CD4-positive, alpha-beta T cell treated with Interleukin-12 subunit alpha and Interleukin-12 subunit beta, for 1 hour (primary cell): ENCODE measurements at regions not wholly inside any gene's neighbourhood (a gene's known extent, or its start where the extent isn't known, plus 50 kb on each side); places are given as distances from the start of the nearest gene placed in this dataset.

Experiments used
- DNase-seq: peaks from one replicate; pipeline ENCODE4 v3.0.0-alpha.2; 2020

- DNase-seq, result no peak
Measured at GRCh38 chr4:60216752-60217151, 983.4 kb upstream of the ADGRL3 start.

- no peak for DNase-seq
Measured at GRCh38 chr4:60221866-60222265, 978.3 kb upstream of the ADGRL3 start.

GRCh38 chr4:60223208-60223923 lies 976.8 kb upstream of the ADGRL3 start:
- no peak for DNase-seq

GRCh38 chr4:60241866-60242265 lies 958.3 kb upstream of the ADGRL3 start:
- DNase-seq, result no peak

DNA sequence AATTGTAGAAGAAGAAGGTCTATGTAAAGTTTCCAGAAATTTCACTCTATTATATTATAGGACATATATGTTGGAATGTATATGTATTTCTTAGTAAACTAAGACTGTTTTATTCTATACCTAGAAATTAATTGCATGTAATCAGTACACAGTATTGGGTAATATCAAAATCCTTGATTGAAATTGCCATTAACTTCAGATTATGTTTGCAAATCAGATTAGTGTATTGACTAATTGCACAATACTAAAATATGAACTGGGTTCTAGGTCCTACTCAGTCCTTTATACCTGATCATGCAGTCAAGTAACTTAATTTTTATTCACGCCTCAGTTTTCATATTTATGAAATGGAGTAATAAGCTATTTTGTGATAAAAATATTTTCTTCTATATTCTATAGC lies 950.3 kb upstream of the ADGRL3 start:
- no peak for DNase-seq

DNA sequence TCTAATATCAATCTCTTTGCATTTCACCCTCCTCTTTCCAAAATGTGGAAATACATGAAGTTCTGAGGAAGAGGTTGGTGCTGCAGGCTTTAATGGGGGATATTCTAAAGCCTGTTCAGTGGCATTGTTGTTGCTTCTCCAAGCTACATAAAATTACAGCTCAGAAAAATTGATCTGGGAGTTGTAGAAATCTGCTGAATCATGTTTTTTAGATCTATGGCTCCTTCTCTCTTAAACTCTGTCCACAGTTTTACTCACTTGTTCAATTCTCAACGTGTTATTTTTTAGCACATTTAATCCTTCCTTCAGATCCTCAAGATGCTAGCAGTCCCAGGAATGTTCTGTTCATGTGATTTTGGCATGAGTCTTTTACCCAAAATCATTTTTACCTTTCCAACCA lies 949.5 kb upstream of the ADGRL3 start:
- DNase-seq, result no peak

GRCh38 chr4:60259781-60260180 lies 940.3 kb upstream of the ADGRL3 start:
- DNase-seq, result no peak

DNA sequence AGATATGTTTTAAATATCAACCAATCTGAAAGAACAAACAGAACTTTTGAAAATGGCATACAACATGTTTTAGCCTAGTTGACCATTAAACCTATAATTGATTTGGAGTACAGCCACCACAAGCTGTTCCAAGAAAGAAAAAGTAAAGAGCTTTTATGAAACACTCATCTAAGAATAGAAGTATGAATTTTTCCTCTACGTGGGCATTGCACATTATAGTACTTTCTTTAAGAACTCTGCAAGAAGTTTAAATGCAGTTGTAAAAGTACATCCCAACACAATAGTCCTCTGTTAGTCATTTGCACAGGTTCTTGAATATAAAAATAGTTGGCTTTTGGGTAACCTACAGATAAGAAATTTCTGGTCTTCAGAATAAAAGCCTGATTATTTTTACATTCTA lies 933.6 kb upstream of the ADGRL3 start:
- DNase-seq, result no peak

DNA sequence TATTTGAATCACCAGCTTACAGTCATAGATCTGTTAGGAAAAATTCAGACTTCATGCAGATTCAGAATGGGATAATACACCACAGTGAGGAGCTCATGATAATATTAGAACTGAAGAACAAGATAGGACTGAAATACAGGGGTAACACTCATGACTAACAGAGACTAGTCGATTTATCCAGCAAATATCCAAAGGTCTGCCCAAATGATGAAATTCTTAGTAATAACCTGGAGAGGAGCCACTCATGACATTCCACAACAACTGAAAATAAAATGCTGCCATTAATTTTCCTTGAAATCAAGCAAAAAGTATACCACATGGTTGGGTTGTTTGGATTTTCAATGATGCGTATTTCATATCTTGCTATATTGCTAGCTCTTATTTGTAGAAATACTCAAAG lies 903.7 kb upstream of the ADGRL3 start:
- no peak for DNase-seq

DNA sequence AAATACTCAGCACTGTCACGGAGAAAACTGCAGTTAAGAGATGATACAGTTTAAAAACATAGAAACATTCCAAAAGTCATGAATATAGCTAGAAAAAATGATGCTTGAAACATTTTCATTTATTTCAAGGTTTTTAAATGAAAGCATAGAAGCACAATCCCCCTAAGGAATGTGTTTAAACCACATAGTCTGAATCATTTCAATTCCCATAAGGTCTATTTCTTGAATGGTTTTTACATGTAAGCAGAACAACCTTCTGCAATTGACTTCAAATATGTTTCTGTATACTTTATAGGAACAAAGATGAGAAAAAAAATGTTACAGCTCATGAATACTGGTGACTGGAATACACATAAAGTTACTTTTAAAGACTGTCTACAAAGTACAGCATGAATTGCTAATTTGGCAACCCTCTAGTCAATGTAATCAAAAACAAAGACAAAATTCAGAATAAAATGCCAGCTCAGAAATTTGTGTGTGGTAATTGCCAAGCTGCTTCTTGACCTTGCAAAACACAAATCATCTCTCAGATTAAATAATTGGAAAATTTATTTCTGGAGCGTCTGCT lies 886.4 kb upstream of the ADGRL3 start:
- no peak for DNase-seq

GRCh38 chr4:60314416-60314815 lies 885.7 kb upstream of the ADGRL3 start:
- no peak for DNase-seq

DNA sequence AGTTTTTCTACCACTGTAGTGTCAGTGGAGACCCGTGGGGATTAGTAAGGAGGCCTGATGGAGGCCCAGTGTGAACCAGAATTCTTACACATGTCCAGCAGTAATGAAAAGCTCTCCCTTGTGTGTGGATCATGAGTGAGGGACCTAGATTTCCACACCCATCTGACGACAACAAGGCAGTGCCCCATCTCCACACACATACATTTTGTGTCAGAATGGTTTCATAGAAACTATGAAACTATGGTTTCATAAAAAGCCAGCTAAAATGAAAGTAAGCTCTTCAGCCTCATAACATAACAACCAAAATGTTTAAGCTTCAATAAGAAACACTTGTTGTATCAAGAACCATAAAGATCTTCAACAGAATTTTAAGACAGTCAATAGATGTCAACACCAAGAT lies 884.5 kb upstream of the ADGRL3 start:
- no peak for DNase-seq

DNA sequence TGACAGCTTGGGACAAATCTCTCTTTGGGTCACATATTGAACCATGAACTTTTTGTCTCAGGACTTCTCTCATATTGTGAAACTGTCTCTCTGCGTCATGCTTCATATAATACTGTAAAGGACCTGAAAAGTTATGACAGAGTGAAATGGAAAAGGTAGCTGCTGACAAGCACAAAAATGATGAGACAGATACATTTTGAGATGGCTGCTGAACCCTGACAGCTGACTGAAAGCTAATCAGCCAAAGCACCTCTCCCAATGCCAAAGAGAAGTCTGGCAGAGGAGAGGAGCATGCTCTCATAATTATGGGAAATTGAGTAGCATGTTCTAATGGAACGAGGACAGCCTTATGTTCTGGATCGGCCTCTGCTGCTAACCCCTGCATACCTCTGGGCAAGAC lies 873.4 kb upstream of the ADGRL3 start:
- no peak for DNase-seq

- no peak for DNase-seq
Measured at GRCh38 chr4:60327651-60328050, 872.5 kb upstream of the ADGRL3 start.

- DNase-seq, result no peak
Measured at GRCh38 chr4:60344908-60345307, 855.2 kb upstream of the ADGRL3 start.

DNA sequence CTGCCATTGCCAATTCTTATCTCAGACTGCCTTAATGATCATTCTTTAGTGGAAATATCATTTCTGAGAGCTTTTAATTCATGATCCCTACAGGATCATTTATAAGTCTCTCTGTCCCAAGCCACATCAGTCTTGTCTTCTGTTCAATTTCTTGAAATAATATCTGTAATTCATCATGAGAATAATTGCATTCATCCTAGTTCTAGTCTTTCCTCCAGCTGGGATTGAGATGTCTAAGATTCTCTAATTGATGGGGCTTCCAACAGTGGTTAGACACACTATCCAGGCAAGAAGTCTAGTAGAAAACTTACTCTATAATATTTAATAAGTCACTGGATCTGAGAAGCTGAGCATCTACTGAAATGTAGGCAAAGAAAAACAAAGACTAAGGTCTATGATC lies 854.7 kb upstream of the ADGRL3 start:
- DNase-seq, result no peak

- DNase-seq, result no peak
Measured at GRCh38 chr4:60359746-60360367, 840.3 kb upstream of the ADGRL3 start.

DNA sequence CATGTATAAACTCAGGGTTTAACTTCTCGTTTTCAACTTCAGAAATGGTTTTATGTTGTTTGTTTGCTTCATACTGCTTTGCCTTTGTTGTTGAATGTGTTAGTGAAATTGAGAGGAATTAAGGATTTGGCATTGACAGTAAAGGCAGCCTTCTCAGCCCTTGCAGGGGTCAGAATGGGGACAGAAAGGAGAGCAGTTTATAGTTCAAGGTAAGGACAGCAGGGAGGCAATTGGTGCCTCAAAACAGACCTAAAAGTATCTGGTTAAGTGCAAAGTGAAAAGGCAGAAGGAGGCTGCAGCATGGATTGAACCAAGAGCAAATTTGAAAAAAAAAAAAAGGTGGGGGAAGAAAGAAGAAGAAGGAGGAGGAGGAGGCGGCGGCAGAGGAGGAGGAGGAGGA lies 835.0 kb upstream of the ADGRL3 start:
- no peak for DNase-seq

- DNase-seq, result no peak
Measured at GRCh38 chr4:60366661-60367060, 833.5 kb upstream of the ADGRL3 start.

DNA sequence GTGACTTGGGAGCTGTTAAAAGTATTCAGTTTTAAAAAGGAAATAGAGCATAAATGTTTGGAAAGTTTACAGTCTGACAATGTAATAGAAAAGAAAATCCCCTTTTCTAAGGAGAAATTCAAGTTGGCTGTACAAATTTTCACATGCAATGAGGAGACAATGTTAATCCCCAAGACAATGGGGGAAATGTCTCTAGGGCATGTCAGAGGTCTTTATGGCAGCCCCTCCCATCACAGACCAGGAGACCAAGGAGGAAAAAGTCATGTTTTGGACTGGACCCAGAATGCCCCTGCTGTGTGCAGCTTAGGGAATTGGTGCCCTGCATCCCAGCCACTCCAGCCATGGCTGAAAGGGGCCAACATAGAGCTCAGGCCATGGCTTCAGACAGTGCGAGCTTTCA lies 831.1 kb upstream of the ADGRL3 start:
- DNase-seq, result no peak

DNA sequence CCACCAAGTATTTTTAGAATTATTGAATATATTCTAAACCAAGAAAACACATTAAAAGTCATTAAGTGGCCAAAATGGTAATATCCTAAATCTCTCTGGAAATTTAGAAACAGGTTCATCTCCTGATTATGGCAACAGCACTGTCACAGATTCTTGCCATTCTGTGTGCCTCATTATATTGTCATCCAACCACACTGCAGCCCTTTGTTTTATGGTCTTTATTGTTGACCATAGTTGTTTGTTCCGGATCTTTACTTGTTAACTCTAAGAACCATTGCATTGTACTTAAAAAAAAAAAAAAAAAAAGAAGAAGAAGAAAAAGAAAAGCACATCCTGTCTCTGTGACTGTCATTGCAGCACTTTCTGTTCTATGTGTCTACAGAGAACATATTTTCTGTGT lies 822.1 kb upstream of the ADGRL3 start:
- no peak for DNase-seq

DNA sequence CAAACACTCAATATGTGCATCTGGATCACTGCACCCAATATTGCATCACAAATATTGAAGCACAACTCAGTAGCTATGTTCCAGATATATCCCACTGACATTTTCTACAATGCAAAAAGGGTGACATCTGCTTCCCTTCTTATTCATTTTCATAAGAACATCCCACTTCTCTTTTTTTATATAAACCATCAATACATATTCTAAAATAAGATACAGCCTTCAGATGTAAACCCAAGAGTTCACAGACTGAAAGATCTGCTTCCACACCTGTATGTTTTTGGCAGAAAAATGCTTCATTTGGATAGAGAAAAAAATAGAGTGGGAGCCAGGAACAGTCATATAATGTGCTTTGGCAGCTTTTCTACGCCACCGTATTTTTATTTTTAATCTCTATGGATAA lies 815.6 kb upstream of the ADGRL3 start:
- DNase-seq, result no peak

GRCh38 chr4:60389633-60390032 lies 810.5 kb upstream of the ADGRL3 start:
- no peak for DNase-seq

DNA sequence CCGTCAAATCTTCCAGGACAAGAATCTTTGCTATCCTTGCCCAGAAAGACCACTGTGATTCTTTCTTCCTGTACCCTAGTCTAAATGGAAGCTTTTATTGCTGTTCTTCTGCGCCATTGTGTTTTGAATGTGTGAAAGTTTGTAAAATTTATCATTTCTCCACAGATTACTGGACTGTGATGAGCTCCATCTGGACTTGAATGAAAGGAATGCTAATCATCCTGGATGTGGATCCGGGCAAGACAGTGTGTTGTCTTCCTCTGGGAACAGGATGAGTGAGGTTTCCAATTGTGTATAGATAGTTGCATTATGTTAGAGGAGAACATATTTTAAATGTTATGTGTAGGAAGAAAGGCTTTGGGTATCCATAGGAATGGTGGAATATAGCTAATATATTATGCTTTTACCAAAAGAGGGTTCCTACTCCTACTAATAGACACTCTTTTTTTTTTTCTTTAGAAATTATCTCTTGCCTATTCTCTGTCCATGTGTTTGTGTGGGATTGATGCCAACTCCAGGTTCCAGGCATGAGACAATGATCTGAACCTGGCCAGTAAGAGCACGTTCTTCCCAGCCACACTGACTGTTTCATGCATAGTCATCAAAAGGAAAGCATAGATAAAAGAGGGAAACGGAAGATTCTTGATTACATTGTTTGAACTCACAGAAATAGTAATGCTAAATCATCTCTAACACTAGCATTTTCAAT lies 803.6 kb upstream of the ADGRL3 start:
- no peak for DNase-seq
